Right atrium auricular region (tissue), 2 donors: ENCODE measurements at regions not wholly inside any gene's neighbourhood (a gene's known extent, or its start where the extent isn't known, plus 50 kb on each side); places are given as distances from the start of the nearest gene placed in this dataset.
"Not testable (repeated sequence)": the region's sequence is repeated elsewhere in the genome, so short reads cannot be mapped to it uniquely, and the experiment has no call there.

Source experiments
- DNase-seq: peaks from one replicate; pipeline ENCODE4 v3.0.0-alpha.2; 2019; ENCODE audit warnings: low spot score
- H3K27ac ChIP-seq, 2 donors: fragments of 200-600 bp; sonication (generic); 1 replicate in 1 of 2; 2 replicates in 1 of 2; pipeline ENCODE4 v1.5.1; 2016 to 2019
- H3K27me3 ChIP-seq, 2 donors: fragments of 200-600 bp; sonication (generic); one replicate each; pipeline versions ENCODE4 v1.5.1 to v1.6.0; 2017 to 2019
- H3K36me3 ChIP-seq: fragments of 200-600 bp; sonication (generic); one replicate; pipeline ENCODE4 v1.5.1; 2016
- H3K4me1 ChIP-seq, 2 donors: fragments of 200-600 bp; sonication (generic); one replicate each; pipeline versions ENCODE4 v1.5.1 to v1.6.0; 2017 to 2019
- H3K4me3 ChIP-seq, 2 donors: fragments of 200-600 bp; sonication (generic); 1 replicate in 1 of 2; 2 replicates in 1 of 2; pipeline ENCODE4 v1.5.1; 2017 to 2019; ENCODE audit warnings: mild to moderate bottlenecking in 1 of 2, moderate library complexity in 1 of 2
- H3K9me3 ChIP-seq, 2 donors: fragments of 200-600 bp; sonication (generic); one replicate each; pipeline ENCODE4 v1.5.1; 2019
- TF ChIP-seq, protein P1 (sequence below), 2 donors: fragments of 200-600 bp; sonication (generic); IDR thresholded peaks; one replicate each; pipeline ENCODE4 v1.5.1; 2019; ENCODE audit warnings: antibody characterized with exemption in 2 of 2

DNA sequence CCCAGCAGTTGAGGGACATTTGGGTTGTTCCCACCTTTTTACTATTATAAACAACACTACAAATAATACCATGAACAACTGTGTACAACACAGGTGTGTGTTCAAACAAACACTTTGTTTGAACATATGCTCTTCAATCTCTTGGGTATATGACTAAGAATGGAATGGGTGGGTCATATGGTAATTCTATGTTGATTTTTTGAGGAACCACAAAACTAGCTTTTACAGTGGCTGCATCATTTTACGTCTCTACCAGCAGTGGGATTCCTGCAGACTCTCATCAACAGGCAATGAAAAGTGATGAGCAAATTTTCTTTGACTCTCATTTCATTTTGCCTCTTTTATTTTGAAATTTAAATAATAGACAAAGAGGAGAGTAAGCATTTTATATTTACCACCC, 116.9 kb upstream of the KLF14 start:
- DNase-seq, result no peak
- H3K36me3 ChIP-seq, result peaks cover 20% of the 10 kb centered on the region
- H3K4me1 ChIP-seq, result no peaks in the 10 kb centered on the region
- no peaks in the 10 kb centered on the region for H3K27me3 ChIP-seq
- TF ChIP-seq, protein P1, sequence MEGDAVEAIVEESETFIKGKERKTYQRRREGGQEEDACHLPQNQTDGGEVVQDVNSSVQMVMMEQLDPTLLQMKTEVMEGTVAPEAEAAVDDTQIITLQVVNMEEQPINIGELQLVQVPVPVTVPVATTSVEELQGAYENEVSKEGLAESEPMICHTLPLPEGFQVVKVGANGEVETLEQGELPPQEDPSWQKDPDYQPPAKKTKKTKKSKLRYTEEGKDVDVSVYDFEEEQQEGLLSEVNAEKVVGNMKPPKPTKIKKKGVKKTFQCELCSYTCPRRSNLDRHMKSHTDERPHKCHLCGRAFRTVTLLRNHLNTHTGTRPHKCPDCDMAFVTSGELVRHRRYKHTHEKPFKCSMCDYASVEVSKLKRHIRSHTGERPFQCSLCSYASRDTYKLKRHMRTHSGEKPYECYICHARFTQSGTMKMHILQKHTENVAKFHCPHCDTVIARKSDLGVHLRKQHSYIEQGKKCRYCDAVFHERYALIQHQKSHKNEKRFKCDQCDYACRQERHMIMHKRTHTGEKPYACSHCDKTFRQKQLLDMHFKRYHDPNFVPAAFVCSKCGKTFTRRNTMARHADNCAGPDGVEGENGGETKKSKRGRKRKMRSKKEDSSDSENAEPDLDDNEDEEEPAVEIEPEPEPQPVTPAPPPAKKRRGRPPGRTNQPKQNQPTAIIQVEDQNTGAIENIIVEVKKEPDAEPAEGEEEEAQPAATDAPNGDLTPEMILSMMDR (IDR thresholded peaks at IDR 0.05), result no peak
- H3K4me3 ChIP-seq, result no peak overlapping the region
- H3K9me3 ChIP-seq, result peaks cover 0 to 3% of the 10 kb centered on the region in 2 donors
- no peak overlapping the region for H3K27ac ChIP-seq

DNA sequence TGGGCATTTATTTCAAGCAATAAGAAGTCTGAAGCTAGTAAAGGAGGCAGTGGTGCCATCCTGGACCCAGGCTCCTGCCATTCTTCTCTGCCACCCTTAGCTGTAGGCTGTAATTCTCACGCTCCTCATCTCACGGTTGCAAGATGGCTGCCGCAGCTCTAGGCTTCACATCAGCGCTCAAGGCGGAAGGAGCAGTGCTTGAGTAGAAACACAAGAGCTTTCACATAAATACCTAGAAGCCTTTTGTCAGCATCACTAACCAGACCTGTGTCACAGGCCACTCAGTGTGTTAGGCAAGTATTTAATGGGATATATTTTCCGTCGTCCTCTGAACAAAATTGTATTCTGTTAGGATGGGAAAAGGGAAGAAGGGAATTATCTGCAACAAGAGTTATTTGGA, 118.9 kb upstream of the KLF14 start:
- no peak overlapping the region for H3K27ac ChIP-seq
- peaks cover 11 to 23% of the 10 kb centered on the region in 2 donors for H3K9me3 ChIP-seq
- H3K27me3 ChIP-seq, result no peaks in the 10 kb centered on the region
- no peak overlapping the region for H3K4me3 ChIP-seq
- DNase-seq, result no peak
- peaks cover 27% of the 10 kb centered on the region for H3K36me3 ChIP-seq
- no peaks in the 10 kb centered on the region for H3K4me1 ChIP-seq
- TF ChIP-seq, protein P1 (IDR thresholded peaks at IDR 0.05), result no peak

DNA sequence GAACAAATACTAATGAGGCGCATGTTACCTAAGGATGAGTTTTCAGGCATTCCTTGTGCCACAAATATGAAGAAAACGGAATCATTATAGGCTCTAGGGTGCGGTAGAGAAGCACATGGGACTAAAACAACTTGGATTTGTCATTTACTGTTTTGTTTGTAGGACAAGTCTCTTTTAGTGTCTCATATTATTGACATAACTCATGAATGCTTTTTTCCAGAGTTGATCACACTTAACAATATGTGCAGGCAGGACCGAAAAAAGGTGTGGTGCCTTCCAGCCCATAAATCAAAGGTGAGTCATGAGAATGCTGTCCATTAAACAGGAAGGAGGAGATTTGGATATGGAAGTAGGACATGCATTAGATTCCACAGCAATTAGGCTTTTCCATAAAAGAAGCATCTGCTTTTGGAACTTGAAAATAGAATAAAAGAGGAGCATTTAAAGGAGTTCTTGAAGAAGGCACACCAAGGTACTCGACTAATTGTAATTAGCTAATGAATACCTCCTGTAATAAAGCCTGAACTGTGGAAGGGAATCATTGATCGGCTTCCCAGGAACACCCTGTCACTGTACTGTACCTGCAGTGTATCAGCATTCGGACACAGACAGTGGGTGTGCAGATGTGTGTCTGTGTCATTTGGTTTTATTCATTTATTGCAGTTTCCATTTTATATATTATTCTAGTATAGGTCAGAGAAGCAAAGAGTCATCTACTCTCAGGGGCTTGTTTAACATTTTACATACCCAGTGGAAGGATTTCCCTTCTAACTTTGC, 119.7 kb upstream of the KLF14 start:
- Histone ChIP-seq H3K36me3 (peaks cover 27% of the 10 kb centered on the region), H3K9me3 (peaks cover 15 to 31% of the 10 kb centered on the region in 2 donors), H3K4me3 (no peak overlapping the region), H3K27me3 (no peaks in the 10 kb centered on the region), H3K27ac (no peak overlapping the region), H3K4me1 (no peaks in the 10 kb centered on the region)
- TF ChIP-seq, protein P1 (IDR thresholded peaks at IDR 0.05), result no peak
- DNase-seq, result no peak

DNA sequence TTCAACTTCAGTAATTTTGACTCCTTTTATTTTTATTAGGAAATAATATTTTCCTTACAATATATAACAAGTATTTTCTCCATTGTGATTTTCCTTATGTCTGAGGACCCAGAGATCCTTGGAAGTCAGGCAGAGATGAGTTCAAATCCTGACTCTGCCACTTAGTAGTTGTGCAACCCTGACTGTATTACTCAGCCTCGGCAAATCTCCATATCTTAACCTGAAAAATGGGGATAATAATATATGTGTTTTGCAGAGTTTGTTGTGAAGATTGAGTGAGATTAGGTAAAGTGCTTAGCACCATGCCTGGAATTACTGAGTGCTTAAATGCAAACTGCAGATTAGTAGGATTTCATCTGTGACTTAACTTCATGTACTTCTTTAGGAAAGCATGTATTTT, 120.5 kb upstream of the KLF14 start:
- DNase-seq, result no peak
- Histone ChIP-seq H3K4me1 (no peaks in the 10 kb centered on the region), H3K27ac (no peak overlapping the region), H3K4me3 (no peak overlapping the region), H3K9me3 (peaks cover 15 to 33% of the 10 kb centered on the region in 2 donors), H3K27me3 (no peaks in the 10 kb centered on the region), H3K36me3 (peaks cover 27% of the 10 kb centered on the region)
- TF ChIP-seq, protein P1 (IDR thresholded peaks at IDR 0.05), result no peak

DNA sequence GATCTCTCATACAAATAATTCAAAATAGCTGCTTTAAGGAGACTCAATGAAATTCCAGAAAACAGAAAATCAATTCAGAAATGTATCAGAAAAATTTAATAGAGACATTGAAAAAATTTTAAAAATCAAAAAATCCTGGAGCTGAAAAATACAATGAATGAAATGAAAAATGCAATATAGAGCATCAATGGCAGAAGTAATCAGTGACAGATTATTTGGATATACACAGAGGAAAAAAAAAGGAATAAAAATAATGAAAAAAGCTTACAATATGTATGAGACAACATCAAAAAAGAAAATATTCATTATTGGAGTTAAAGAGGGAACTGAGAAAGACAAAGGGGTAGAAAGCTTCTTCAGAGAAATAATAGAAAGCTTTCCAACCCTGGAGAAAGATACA, 122.9 kb upstream of the KLF14 start:
- peaks cover 15 to 41% of the 10 kb centered on the region in 2 donors for H3K9me3 ChIP-seq

DNA sequence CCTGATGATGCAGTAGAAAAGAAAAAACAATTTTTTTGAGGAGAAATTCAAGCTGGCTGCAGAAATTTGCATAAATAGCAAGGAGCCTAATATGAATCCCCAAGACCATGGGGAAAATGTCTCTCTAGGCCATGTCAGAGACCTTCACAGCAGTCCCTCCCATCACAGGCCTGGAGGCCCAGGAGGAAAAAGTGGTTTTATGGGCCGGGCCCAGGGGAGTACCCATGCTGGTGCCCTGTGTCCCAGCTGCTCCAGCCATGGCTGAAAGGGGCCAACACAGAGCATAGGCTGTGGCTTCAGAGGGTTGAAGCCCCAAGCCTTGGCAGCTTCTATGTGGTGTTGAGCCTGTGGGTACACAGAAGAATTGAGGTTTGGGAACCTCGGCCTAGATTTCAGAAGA, 126.8 kb upstream of the KLF14 start:
- H3K27ac ChIP-seq, DNase-seq, H3K4me3 ChIP-seq, H3K27me3 ChIP-seq, H3K4me1 ChIP-seq: not testable (repeated sequence)
- H3K9me3 ChIP-seq, result peaks cover 15 to 39% of the 10 kb centered on the region in 2 donors
- H3K36me3 ChIP-seq, result peaks cover 47% of the 10 kb centered on the region

More for the DNA sequence above, 122.9 kb upstream of the KLF14 start:
- TF ChIP-seq, protein P1 (IDR thresholded peaks at IDR 0.05), result no peak
- no peak for DNase-seq
- no peak overlapping the region for H3K4me3 ChIP-seq
- no peaks in the 10 kb centered on the region for H3K27me3 ChIP-seq
- peaks cover 39% of the 10 kb centered on the region for H3K36me3 ChIP-seq
- no peaks in the 10 kb centered on the region for H3K4me1 ChIP-seq
- H3K27ac ChIP-seq, result no peak overlapping the region
